ENCODE measurements at regions not wholly inside any gene's neighbourhood (a gene's known extent, or its start where the extent isn't known, plus 50 kb on each side); places are given as distances from the start of the nearest gene placed in this dataset.
A peak's percentile ranks its signal among the peaks of the same experiment; 100 is the strongest.

- no peak overlapping the region for H3K4me3 ChIP-seq (ENCODE audit: low read depth, low read length)
- TF ChIP-seq CTCF (conservative IDR thresholded peaks at IDR 0.05; ENCODE audit: low read depth, low read length) = no peak
- DNase-seq (ENCODE audit: low read depth) = peak; percentile 58
Measured at GRCh38 chr11:45400591-45400990, 114.5 kb upstream of the SYT13 start.

- DNase-seq (ENCODE audit: low read depth) = no peak
- H3K4me3 ChIP-seq (ENCODE audit: low read depth, low read length) = no peak overlapping the region
- no peak for TF ChIP-seq CTCF (conservative IDR thresholded peaks at IDR 0.05; ENCODE audit: low read depth, low read length)
Measured at GRCh38 chr11:45399166-45399565, 113.0 kb upstream of the SYT13 start.

- no peak overlapping the region for H3K4me3 ChIP-seq (ENCODE audit: low read depth, low read length)
- no peak for TF ChIP-seq CTCF (conservative IDR thresholded peaks at IDR 0.05; ENCODE audit: low read depth, low read length)
- DNase-seq (ENCODE audit: low read depth) = no peak
Measured at GRCh38 chr11:45398325-45398724, 112.2 kb upstream of the SYT13 start.

- H3K4me3 ChIP-seq (ENCODE audit: low read depth, low read length) = no peak overlapping the region
- no peak for DNase-seq (ENCODE audit: low read depth)
- TF ChIP-seq CTCF (conservative IDR thresholded peaks at IDR 0.05; ENCODE audit: low read depth, low read length) = no peak
Measured at GRCh38 chr11:45396394-45396793, 110.3 kb upstream of the SYT13 start.

- no peak for TF ChIP-seq CTCF (conservative IDR thresholded peaks at IDR 0.05; ENCODE audit: low read depth, low read length)
- DNase-seq (ENCODE audit: low read depth) = no peak
- no peak overlapping the region for H3K4me3 ChIP-seq (ENCODE audit: low read depth, low read length)
Measured at GRCh38 chr11:45395947-45396346, 109.8 kb upstream of the SYT13 start.

- no peak for TF ChIP-seq CTCF (conservative IDR thresholded peaks at IDR 0.05; ENCODE audit: low read depth, low read length)
- no peak for DNase-seq (ENCODE audit: low read depth)
- H3K4me3 ChIP-seq (ENCODE audit: low read depth, low read length) = no peak overlapping the region
Measured at GRCh38 chr11:45395421-45395820, 109.3 kb upstream of the SYT13 start.

GRCh38 chr11:45394294-45395085 lies 108.3 kb upstream of the SYT13 start:
- TF ChIP-seq CTCF (conservative IDR thresholded peaks at IDR 0.05; ENCODE audit: low read depth, low read length) = no peak
- H3K4me3 ChIP-seq (ENCODE audit: low read depth, low read length) = no peak overlapping the region
- no peak for DNase-seq (ENCODE audit: low read depth)
